GM18861 (cell line): ENCODE measurements at regions not wholly inside any gene's neighbourhood (a gene's known extent, or its start where the extent isn't known, plus 50 kb on each side); places are given as distances from the start of the nearest gene placed in this dataset.

Experiments used
- ATAC-seq: cut with Tn5 transposase; IDR thresholded peaks from one replicate; pipeline ENCODE4 v1.9.1; 2021; ENCODE audit not compliant: unreplicated experiment

DNA sequence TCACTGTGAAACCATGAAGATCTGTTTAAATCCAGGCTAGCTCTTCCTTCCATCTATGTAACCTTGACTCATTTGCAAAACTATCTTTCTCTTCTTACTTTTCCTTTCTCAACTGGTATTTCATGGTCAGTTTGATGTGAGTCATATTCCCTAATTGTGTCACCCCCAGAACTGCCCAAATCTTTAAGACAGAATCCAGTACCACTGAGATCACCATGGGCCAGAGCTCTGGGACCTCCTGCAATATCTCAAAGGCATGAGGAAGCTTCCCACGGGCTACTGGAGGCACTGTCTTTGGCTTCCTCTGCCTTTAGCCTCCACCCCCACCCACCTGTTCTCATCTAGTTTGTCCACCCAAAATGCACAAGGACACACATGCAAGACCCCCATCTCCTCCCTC lies 274.4 kb upstream of the FMN2 start:
- ATAC-seq = no peak

DNA sequence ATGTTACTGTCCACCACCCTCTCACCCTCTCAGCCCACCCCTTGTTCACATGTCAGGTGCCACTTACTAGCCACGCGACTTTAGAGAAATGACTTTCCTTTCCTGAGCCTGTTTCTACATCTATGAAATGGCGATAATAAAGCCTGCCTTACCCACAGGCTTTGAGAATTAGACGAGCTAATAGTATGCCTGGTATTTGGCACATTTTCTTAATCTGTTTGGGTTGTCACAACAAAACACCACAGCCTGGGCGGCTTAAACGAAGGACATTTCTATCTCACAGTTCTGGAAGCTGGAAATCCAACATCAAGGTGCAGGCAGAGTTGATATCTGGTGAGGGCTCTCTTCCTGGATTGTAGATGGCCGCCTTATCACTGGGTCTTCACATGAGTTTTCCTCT lies 273.9 kb upstream of the FMN2 start:
- no peak for ATAC-seq

DNA sequence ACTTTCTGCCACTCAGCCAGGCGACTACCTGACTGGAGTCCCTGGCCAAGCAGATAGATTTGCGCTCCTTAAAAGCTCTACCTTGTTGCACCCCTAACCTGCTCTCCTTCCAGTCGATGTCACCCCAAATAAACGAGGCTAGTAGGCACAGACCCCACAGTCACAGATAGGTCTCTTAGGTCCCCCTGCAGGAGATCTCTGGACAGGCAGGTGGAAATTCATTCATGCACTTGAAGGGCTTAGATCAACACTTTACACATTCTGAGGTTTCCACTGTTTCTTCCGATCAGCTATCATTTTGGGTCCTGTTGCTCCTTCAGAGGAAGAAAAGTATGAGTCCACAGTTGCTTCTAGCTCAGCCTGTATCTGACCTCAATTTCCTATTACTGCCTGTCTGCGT lies 272.6 kb upstream of the FMN2 start:
- no peak for ATAC-seq

DNA sequence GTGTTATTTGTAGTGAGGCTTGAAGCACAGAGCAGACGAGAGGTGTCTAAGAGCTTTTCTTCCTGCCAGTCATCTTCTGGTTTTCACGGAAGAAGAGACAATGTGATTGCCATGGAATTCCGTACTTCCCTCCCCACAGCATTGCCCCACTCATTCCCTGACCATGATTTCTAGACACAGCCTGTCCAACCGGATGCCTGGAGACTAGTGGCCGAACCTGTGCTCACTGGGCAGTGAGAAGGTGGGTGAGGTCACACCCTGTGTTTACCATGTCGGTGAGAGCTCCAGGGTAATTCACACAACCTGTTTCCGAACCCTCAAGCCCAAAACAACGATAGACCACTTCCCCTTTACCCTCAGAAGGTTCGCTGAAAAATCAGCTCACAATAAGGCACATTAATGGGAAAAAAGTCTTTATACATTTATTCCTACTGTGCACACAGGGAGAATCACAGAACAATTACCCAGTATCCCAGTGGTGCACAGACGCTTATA lies 271.9 kb upstream of the FMN2 start:
- ATAC-seq = no peak

DNA sequence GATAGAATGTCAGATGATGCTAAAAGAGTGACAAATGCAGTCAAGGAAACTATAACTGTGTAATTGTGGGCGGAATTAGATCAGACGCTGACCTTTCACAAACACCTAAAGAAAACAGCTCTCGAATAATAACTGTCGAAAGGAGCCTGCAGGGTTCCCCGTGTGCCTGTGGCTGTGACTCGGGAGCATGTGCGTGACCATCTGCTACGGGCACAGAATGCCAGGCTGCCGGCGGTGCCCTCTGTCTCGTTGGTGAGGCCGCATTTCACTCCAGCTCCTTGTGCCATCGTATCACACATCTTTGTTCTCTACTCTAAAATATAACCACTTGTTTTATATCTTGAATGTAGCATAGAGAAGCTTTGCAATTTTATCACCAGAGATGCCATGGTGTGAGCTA lies 267.8 kb upstream of the FMN2 start:
- no peak for ATAC-seq

DNA sequence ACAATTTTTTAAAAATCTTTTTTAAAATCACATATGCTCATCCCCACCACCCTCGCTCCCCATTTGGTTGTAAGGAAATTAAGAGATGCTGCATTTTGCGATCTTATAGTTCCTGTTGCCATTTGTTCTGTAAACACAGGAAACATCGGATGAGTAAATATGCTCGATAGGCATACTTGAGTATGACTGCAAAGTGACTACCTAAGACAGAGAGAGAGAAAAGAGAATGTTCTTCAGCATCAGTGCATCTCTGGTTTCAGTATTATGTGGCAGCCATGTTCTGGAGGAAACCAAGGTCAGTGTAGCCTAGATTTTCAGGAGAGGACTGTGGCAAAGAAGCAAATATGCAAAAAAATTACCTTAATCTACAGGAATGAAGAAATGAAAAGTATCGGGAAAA lies 265.5 kb upstream of the FMN2 start:
- ATAC-seq = no peak

DNA sequence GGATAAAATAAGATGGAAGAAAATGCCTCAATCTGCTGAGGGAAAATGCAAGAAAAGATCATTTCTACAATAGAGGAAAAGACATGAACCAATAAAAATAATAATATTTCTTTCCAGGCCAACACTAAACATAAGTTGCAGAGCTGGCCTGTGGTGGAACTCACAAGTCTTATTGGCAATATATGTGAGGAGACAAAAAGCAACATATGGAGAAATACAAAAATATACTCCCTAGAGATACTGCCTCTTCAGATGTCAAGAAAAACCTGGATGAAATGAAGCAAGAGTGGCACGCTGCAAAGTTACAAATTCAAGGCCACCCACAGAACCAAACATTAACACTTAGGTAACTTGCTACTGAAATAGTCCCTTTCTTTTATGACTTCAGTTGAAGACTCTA lies 264.9 kb upstream of the FMN2 start:
- no peak for ATAC-seq

DNA sequence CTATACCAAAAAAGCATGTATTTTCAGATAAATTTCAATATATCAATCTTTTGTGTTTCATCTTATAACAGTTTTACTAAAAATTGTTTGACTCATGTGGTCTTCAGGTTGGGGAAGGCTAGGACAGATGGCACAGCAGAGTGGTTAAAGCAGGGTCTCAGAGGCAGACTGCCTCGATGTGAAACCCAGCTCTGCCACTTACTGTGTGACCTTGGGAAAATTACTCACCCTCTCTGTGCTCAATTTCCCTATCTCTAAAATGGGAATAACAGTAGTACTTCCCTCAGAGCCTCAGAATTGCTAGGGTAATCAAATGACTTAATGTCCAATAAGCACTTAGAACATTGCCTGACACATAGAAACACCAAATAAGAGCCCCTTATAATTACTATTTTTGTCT lies 262.1 kb upstream of the FMN2 start:
- ATAC-seq = no peak

DNA sequence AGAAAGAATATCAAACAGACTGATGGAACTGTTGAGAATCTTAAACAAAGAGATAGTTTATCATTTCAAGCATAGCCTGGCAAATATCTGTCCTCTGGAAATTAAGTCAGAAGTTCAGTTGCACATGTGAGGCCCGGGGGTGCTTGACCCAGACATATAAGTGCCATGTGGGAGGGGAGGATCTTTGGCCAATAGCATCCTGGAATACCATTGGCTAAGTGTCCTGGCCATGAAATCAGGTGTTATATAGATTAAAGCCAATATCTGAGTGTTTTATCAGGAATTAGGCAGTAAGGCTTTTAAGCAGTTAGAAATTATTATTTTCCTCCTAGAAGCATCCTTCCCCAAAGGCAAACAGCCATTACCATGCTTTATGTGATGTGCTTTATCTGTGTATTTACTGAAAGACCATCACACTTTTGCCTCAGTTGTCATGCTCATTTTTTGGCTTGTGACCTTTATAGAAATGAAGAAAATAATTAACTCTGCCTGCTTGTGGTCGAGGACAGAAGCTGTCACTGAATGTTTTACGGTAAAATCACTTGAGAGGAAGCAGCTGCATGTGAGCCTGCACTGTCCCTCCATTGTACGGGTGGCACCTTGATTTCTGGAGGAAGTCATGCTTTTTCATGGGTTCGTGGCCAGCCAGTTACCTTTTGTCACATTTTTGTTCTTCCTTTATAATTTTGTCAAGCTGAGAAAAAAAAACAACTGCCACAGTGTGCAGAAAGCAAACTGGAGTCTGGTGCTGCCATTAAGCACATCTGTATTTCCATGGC lies 259.9 kb upstream of the FMN2 start:
- no peak for ATAC-seq

DNA sequence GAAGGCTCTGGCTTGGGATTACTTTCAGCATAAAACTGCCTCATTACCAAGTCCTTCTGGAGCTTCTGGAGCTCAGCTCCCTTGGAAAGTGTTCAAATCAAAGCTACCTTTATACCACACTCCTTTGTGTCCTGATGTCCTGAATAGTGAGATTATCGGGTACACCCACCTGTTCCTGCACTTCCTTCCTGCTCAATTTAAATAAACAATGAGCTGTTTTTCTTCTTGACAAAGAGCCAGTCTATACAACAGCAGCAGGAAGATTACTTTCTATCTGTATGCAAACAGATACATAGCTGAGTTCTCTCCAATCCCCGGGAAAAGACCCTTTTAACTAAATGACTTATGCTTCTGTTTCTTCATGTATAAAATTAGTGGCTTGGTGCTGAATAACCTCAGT lies 258.0 kb upstream of the FMN2 start:
- no peak for ATAC-seq

DNA sequence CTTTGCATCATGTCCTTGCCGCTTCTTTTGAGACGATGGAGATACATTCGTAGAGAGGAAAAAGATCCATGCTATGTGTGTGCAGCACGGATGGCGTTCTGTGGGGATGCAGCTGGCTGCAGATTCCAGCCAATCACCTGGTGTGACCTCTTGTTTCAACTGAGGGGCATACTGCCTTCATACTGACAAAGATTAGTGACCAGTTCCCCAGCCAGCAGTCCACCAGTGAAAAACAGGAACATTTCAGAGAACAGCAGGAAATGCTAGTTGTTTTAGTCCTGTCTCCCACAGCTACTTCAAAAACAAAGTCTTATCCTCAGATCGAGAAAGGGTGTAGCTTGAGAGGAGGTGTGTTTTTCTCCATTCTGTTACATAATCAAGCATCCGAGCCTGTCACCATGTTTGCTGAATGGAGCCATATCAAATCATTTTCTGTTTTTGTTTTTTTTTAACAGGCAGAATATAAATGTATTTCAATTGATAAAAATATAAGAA lies 255.7 kb upstream of the FMN2 start:
- no peak for ATAC-seq

DNA sequence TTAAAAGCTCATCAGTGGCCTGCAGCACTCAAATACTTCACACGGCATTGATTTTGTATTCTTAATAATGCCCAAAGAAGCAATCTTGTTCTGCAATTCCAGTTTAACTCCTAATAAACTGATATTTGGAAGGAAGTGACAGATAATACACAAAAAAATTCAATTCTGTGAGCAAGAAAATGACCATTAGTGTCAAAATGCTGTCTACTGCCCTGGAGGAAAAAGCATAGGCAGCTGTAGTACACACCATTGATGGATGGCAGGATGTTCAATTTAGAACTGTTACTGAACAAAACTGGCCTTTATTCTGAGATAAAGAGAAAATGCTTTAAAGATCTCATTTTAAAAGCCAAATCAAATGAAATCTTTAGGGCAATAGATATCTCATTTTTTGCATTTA lies 251.3 kb upstream of the FMN2 start:
- no peak for ATAC-seq

DNA sequence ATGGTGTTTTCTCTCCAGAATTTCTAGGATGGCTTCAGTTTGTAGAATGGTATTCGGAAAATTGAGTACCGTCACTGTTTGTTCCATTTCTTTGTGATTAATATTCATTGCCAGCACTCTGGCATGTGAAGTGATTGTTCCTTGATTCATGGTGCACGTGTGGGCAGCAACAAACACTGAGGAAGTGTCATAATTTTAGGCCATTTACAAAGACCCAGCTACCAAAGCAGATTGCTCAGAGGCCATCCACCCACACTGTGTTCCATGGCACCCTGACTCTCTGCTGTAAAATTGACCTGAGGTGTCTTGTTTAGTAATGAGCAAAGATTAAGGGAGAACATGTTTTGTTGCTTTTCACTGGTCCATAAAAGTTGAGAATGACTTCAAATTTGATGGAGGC lies 250.9 kb upstream of the FMN2 start:
- no peak for ATAC-seq

DNA sequence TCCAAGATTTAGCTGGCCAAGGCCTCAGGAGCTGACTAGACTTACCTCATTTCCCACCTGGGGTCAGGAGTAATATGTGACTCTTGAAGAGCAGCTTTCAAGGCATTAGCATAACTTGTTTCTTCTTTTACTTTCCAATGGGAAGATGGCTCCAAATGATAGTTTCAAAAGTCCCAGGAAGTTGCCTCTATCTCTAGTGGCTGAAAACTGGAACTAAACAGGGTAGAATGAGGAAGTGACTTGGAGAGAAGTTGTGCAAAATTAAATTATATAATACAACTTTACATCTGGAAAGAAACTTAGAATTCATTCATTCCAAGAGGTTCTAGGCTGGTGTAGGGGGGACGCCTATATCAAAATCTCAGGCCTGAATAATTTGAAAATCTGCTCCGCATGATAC lies 250.1 kb upstream of the FMN2 start:
- ATAC-seq = no peak

DNA sequence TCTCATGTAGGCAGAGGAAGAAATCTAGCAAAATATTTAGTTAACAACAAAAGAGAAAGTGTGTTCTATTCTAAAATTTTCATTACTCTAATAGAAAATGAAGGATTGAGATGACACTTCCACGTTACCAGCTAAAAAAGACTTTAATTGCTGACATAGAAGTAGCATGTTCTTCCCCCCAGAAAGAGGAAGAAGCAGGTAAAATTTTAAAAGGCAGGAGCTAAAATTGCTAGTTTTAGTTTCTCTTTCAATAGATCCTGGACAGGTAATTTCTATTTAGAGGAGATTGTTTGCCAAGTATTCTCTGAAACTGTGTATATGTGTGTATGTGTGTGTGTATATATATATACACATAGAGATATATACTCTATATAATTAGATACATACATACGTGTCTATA lies 248.1 kb upstream of the FMN2 start:
- ATAC-seq = no peak

DNA sequence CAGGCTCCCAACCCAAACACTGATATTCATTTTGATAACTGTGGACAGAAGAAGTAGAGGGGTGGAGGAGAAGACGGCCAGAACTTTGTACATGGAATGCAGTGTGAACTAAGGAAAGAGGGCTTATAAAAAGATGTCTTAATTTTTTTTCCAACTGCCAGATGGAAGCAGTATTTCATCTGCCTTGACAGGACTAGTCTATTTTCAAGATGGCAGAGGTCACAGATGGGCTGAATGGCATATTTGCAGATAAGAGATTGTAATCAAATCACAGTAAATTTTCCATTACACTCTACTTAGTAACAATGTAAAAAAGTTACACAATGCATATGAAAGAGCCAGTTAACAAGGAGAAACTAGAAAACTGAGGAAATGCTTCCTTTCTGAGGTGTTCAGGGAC lies 246.8 kb upstream of the FMN2 start:
- no peak for ATAC-seq

DNA sequence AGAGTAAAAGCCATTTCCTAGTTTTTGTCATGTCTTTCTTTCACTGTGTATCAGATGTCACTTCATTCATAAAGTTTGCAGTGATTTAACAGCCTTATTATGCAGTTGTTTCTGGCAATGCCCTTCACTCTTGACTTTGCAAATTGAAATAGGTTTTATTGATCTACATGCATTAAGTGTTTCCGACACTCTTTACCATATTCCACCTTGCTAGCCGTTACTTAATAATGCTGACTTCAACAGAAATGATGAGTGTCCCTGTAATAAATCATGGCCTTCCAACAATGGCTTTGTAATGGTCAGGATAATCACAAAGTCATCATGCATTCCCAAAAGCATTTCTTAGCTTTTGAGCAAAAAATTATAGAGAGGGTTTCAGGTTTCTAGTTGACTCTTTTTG lies 236.8 kb upstream of the FMN2 start:
- ATAC-seq = no peak

DNA sequence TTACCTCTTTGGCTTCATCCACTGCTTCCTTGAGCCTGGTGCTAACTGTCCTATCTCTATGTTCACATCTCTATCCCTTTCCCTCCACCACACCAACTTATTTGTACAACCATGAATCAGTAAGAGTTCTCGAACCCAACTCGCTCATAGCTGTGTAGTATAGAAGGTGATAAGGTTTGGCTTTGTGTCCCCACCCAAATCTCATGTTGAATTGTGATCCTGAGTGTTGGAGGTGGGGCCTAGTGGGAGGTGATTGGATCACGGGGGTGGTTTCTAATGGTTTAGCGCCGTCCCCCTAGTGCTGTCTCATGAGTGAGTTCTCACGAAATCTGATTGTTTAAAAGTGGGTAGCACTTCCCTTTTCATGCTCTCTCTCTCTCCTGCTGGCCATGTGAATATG lies 235.6 kb upstream of the FMN2 start:
- ATAC-seq = no peak

DNA sequence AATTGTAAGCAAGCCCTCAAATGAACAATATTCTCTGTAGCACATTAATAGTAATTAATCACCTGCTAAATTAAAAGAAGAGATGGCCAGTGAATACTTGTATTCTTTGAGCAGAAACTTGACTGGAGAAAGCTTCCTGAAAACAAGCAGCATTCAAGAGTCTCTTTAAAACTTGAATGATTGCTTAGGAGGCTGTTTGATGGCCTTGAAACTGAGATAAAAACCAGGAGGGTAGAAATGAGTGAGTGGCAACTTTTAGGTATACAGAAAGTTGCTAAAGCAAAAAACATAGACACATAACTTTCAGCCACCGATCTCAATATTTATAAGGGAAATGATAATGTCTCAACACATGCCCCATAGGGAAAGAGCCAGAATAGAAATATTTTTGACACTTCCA lies 234.8 kb upstream of the FMN2 start:
- ATAC-seq = no peak

DNA sequence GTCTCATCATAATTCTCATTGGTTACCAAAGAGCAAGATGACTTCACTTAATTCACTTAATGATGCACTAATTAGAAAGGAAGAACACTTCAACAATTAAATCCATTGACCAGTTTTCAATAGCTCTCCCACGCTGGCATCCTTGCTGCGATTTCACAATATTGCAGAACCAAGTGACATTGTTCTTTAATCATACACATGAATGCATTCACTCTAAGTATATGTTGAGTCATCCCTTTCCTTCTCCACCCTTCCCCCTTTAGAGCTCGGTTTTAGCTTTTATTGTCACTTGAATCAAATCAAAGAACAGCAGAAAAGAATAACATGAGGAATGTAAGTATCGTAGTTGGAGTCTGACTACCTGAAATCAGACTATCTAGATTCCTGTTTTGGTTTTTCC lies 233.6 kb upstream of the FMN2 start:
- ATAC-seq = no peak

DNA sequence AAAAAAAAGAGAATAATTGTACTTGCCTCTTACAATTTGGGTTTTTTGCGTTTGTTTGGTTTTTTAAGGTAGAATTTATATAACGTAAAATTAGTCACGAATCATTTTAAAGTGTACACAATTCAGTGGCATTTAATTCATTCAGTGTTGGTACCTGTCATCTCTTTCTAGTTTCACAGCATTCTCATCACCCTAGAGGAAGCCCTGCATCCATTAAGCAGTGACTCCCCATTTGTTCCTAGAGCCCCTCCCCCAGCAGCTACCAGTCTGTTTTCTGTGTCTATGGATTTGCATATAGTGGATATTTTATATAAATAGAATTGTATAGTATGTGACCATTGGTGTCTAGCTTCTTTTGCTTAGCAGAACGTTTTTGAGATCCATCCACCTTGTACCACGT lies 233.2 kb upstream of the FMN2 start:
- ATAC-seq = no peak

DNA sequence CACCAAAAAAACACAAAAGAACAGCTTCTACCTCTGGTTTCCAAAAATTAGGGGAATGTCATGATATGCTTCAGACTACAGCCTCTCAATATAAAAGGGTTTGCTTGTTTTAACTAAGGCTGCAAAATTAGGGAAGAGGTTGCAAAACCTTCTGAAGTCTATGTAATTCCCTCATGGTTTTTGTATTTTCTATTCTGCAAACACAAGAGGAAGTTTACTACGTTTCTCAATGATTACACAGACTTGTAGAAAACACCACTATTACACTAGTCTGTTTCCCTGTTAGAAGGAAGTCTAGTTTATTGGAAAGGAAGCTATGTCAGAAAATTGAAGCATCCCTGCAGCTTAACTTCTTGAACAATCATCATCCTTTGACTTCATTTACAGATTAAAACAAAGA lies 229.7 kb upstream of the FMN2 start:
- no peak for ATAC-seq
